HL-60 (cell line): ENCODE measurements at regions not wholly inside any gene's neighbourhood (a gene's known extent, or its start where the extent isn't known, plus 50 kb on each side); places are given as distances from the start of the nearest gene placed in this dataset.

Experiments used
- DNase-seq, 2 experiments: peaks; one replicate each; pipeline ENCODE4 v3.0.0-alpha.2; 2010 to 2020; ENCODE audit warnings: low read depth in 1 of 2, low spot score in 1 of 2
- H3K27ac ChIP-seq: fragments of 250-450 bp; sonication (Bioruptor Pico); replicated peaks from 2 replicates; pipeline ENCODE4 v1.5.1; 2020; ENCODE audit warnings: mild to moderate bottlenecking, moderate library complexity
- H3K27me3 ChIP-seq: fragments of 250-450 bp; sonication (Bioruptor Pico); 2 replicates; pipeline ENCODE4 v1.5.1; 2021; ENCODE audit warnings: mild to moderate bottlenecking, moderate library complexity; ENCODE audit not compliant: insufficient read depth, poor library complexity, severe bottlenecking
- H3K4me3 ChIP-seq: replicated peaks from 2 replicates; pipeline ENCODE4 v1.5.1; 2011; ENCODE audit warnings: mild to moderate bottlenecking, control low read depth, low read length; ENCODE audit not compliant: insufficient read depth
- GABPA ChIP-seq: IDR thresholded peaks from 2 replicates; pipeline ENCODE4 v1.6.1; 2012; ENCODE audit warnings: low read depth
- POLR2AphosphoS5 ChIP-seq: IDR thresholded peaks from 2 replicates; pipeline ENCODE4 v1.6.1; 2012; ENCODE audit warnings: low read depth
- SPI1 ChIP-seq: IDR thresholded peaks from 2 replicates; pipeline ENCODE4 v1.6.1; 2012; ENCODE audit warnings: low read depth, mild to moderate bottlenecking, borderline replicate concordance
- TF ChIP-seq, protein P1 (sequence below): IDR thresholded peaks from 2 replicates; pipeline ENCODE4 v1.6.1; 2012; ENCODE audit warnings: low read depth; ENCODE audit not compliant: insufficient replicate concordance
- TF ChIP-seq, protein P2 (sequence below): IDR thresholded peaks from one replicate; pipeline ENCODE4 v1.5.1; 2011; ENCODE audit warnings: low read length, control low read depth, inconsistent platforms; ENCODE audit not compliant: insufficient read depth

DNA sequence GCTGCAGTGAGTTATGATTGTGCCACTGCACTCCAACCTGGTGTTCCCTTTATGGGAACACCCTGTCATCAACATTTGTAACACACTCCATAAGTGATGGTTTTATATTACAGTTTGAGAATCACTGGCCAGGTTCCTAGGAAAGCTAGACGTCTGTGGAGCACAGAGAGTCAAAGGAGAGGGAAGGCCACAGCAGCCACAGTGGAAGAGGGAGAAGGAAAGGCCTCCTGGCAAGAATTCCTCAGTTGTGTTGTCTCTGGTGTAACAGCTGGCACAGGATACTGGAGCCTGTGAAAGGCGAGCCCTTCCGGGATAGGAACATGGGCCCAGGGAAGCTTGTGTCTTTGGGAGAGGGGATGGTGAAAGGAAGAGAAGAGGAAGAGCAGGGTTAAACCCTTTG, 360.5 kb upstream of the PIK3C3 start:
- TF ChIP-seq POLR2AphosphoS5: no peak
- TF ChIP-seq, protein P1, sequence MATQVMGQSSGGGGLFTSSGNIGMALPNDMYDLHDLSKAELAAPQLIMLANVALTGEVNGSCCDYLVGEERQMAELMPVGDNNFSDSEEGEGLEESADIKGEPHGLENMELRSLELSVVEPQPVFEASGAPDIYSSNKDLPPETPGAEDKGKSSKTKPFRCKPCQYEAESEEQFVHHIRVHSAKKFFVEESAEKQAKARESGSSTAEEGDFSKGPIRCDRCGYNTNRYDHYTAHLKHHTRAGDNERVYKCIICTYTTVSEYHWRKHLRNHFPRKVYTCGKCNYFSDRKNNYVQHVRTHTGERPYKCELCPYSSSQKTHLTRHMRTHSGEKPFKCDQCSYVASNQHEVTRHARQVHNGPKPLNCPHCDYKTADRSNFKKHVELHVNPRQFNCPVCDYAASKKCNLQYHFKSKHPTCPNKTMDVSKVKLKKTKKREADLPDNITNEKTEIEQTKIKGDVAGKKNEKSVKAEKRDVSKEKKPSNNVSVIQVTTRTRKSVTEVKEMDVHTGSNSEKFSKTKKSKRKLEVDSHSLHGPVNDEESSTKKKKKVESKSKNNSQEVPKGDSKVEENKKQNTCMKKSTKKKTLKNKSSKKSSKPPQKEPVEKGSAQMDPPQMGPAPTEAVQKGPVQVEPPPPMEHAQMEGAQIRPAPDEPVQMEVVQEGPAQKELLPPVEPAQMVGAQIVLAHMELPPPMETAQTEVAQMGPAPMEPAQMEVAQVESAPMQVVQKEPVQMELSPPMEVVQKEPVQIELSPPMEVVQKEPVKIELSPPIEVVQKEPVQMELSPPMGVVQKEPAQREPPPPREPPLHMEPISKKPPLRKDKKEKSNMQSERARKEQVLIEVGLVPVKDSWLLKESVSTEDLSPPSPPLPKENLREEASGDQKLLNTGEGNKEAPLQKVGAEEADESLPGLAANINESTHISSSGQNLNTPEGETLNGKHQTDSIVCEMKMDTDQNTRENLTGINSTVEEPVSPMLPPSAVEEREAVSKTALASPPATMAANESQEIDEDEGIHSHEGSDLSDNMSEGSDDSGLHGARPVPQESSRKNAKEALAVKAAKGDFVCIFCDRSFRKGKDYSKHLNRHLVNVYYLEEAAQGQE: no peak
- TF ChIP-seq SPI1: no peak
- H3K4me3 ChIP-seq: no peak overlapping the region
- no peak overlapping the region for H3K27ac ChIP-seq
- H3K27me3 ChIP-seq: no peaks in the 10 kb centered on the region
- no peak for DNase-seq

DNA sequence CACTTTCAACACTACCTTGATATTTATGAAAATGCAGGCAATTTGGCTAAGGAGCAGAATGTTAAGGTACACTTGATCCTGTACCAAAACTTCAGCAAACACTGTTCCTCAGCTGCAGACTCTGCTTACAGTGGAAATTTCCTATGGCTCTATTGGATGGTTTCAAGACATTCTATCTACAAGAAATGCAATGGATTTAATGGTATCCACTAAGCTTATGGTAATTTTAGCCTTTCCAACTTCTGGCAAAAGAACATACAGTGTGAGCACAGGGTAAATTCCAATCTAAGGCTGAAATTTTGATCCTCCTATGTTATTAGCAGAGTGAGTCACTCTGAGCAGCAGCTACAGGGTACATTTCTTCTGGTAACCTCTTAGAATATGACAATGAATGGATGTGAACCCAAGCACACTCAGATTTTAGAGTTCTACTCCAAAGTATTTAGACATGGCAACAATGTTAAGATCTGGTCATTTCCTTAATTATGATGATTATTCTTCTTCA, 361.8 kb upstream of the PIK3C3 start:
- no peak for DNase-seq
- Histone ChIP-seq H3K27me3 (no peaks in the 10 kb centered on the region), H3K4me3 (no peak overlapping the region)

DNA sequence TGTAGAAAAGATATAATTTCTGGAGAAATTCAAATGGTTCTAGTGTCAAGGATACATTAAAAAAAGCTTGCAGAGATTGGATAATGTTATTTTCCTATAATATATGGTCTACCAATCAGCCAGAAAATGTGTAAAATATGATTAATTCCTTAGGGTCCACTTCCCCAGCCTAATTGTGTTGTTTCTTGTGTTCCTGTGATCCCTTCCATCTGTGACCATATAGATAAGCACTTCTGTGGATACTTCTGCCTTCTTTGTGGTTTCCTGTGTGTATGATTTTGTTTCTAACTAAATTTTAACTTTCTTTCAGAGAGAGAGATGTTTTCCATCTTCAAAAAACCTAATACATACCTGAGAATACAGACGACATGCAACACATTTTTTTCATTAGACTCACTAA, 367.1 kb upstream of the PIK3C3 start:
- DNase-seq: no peak
- no peaks in the 10 kb centered on the region for H3K27me3 ChIP-seq
- H3K27ac ChIP-seq: no peak overlapping the region
- no peak overlapping the region for H3K4me3 ChIP-seq
- TF ChIP-seq, protein P1: no peak
- TF ChIP-seq POLR2AphosphoS5 (no peak), SPI1 (no peak), GABPA (no peak)
- TF ChIP-seq, protein P2, sequence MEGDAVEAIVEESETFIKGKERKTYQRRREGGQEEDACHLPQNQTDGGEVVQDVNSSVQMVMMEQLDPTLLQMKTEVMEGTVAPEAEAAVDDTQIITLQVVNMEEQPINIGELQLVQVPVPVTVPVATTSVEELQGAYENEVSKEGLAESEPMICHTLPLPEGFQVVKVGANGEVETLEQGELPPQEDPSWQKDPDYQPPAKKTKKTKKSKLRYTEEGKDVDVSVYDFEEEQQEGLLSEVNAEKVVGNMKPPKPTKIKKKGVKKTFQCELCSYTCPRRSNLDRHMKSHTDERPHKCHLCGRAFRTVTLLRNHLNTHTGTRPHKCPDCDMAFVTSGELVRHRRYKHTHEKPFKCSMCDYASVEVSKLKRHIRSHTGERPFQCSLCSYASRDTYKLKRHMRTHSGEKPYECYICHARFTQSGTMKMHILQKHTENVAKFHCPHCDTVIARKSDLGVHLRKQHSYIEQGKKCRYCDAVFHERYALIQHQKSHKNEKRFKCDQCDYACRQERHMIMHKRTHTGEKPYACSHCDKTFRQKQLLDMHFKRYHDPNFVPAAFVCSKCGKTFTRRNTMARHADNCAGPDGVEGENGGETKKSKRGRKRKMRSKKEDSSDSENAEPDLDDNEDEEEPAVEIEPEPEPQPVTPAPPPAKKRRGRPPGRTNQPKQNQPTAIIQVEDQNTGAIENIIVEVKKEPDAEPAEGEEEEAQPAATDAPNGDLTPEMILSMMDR: no peak

More for the DNA sequence above, 361.8 kb upstream of the PIK3C3 start:
- TF ChIP-seq POLR2AphosphoS5 (no peak), SPI1 (no peak), GABPA (no peak)
- TF ChIP-seq, protein P2: no peak
- TF ChIP-seq, protein P1: no peak
- H3K27ac ChIP-seq: no peak overlapping the region

DNA sequence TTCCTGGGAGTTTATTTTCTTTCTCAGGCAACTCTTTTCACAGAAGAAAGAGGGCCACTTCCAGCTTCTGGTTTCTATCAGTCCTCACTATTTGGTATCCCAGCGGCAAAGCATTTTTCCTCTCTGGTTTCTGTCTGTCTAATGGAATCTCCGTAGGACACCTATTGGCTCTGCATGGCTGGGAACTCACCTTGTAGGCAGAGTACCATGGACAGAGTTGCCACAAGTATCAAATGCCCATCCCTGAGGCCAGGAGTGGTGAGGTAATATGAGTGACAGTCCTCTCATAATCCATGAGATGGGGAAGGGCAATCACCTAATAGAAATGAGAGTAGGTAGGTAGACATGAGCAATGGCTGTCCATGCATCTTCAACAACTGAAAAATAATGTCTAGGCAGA, 369.5 kb upstream of the PIK3C3 start:
- Histone ChIP-seq H3K4me3 (no peak overlapping the region), H3K27ac (no peak overlapping the region), H3K27me3 (no peaks in the 10 kb centered on the region)
- TF ChIP-seq, protein P1: peak; percentile 13
- TF ChIP-seq, protein P2: no peak
- TF ChIP-seq GABPA: no peak
- TF ChIP-seq SPI1: no peak
- TF ChIP-seq POLR2AphosphoS5: no peak
- DNase-seq: no peak
